Vagina (tissue), 2 donors: ENCODE measurements at regions not wholly inside any gene's neighbourhood (a gene's known extent, or its start where the extent isn't known, plus 50 kb on each side); places are given as distances from the start of the nearest gene placed in this dataset.

Experiments used
- POLR2A ChIP-seq, 2 donors: fragments of 450-650 bp; IDR thresholded peaks; one replicate each; pipeline ENCODE4 v1.6.1; 2017; ENCODE audit warnings: antibody characterized with exemption in 2 of 2, mild to moderate bottlenecking in 2 of 2, moderate library complexity in 2 of 2
- POLR2AphosphoS5 ChIP-seq, 2 donors: sonication (generic); formaldehyde crosslinking; IDR thresholded peaks; one replicate each; pipeline ENCODE4 v1.9.0; 2017; ENCODE audit warnings: antibody characterized with exemption in 2 of 2, mild to moderate bottlenecking in 2 of 2, low read depth in 1 of 2; ENCODE audit not compliant: insufficient read depth in 1 of 2
- TF ChIP-seq, protein P1 (sequence below), 3 experiments: fragments of 450-650 bp in 2 of 3; fragments of 200-600 bp in 1 of 3; sonication (generic) in 1 of 3; IDR thresholded peaks; one replicate each; pipeline ENCODE4 v1.5.1; 2017 to 2019; ENCODE audit warnings: antibody characterized with exemption in 3 of 3, mild to moderate bottlenecking in 2 of 3, moderate library complexity in 2 of 3

DNA sequence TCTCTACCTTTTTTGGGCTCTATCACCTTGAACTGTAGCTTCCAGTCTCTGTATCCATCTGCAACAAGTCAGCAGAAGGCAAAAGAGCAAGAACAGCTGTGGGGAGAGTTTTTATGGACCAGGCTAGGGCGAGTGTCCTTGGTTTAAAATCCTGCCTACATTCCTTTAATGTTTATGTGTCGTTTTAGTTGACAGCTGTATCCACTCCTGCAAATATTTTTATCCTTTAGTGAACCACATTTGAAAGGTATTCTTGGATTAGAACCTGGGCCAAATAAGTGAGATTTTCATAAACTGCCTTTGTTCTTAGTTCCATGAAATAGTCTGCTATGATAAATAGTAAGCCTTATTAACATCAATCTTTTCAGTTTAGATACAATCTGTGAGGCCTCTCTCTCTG is 712.2 kb downstream of the ETS1 start:
- TF ChIP-seq POLR2A (IDR thresholded peaks at IDR 0.05) = no peak
- TF ChIP-seq POLR2AphosphoS5 (IDR thresholded peaks at IDR 0.05; ENCODE audit: insufficient read depth in 1 of 2, low read depth in 1 of 2) = no peak
- TF ChIP-seq, protein P1, sequence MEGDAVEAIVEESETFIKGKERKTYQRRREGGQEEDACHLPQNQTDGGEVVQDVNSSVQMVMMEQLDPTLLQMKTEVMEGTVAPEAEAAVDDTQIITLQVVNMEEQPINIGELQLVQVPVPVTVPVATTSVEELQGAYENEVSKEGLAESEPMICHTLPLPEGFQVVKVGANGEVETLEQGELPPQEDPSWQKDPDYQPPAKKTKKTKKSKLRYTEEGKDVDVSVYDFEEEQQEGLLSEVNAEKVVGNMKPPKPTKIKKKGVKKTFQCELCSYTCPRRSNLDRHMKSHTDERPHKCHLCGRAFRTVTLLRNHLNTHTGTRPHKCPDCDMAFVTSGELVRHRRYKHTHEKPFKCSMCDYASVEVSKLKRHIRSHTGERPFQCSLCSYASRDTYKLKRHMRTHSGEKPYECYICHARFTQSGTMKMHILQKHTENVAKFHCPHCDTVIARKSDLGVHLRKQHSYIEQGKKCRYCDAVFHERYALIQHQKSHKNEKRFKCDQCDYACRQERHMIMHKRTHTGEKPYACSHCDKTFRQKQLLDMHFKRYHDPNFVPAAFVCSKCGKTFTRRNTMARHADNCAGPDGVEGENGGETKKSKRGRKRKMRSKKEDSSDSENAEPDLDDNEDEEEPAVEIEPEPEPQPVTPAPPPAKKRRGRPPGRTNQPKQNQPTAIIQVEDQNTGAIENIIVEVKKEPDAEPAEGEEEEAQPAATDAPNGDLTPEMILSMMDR (IDR thresholded peaks at IDR 0.05) = no peak
